K562 (cell line): ENCODE measurements at regions not wholly inside any gene's neighbourhood (a gene's known extent, or its start where the extent isn't known, plus 50 kb on each side); places are given as distances from the start of the nearest gene placed in this dataset.

Experiments
- ATAC-seq: fragments of 200-7000 bp; cut with Tn5 transposase; 3 replicates; pipeline ENCODE4 v1.9.1; 2020; ENCODE audit warnings: moderate library complexity
- BruUV-seq: library from RNA; stranded (reverse); fragments of 400-500 nt; replicated peaks from 2 replicates; lab custom pipeline; 2021; lab: Mats Ljungman, UMichigan
- CTCF ChIA-PET: fragments of 300-600 bp; formaldehyde crosslinking; extraction: SDS; loops from one replicate; lab custom pipeline; 2021; ENCODE audit warnings: low intra/inter-chr PET ratio; lab: Yijun Ruan, JAX
- POLR2A ChIA-PET: fragments of 300-600, 350-650 bp; sonication (Branson Sonifier 250); formaldehyde crosslinking; extraction: SDS; loops from one replicate; lab custom pipeline; 2021; ENCODE audit warnings: antibody characterized with exemption, inconsistent platforms; lab: Yijun Ruan, JAX
- DNase-seq, 4 experiments: peaks; one replicate each; pipeline versions ENCODE4 v3.0.0 to v3.0.0-alpha.2; 2011 to 2018; ENCODE audit warnings: low spot score in 3 of 4, mixed read lengths in 3 of 4; ENCODE audit errors: extremely low read depth in 1 of 4
- FAIRE-seq: peaks from 2 replicates; lab custom pipeline; 2011; peaks lifted over from hg19 to GRCh38; lab: Jason Lieb, UNC
- H2AFZ ChIP-seq: 2 replicates; pipeline ENCODE4 v1.6.0; 2011; ENCODE audit warnings: low read depth, low read length, control low read depth, inconsistent platforms
- H3K27ac ChIP-seq: fragments of 200-600 bp; 3 replicates; pipeline ENCODE4 v1.8.0; 2011; ENCODE audit warnings: low read depth, mild to moderate bottlenecking, control low read depth, inconsistent platforms, low read length, moderate library complexity, mixed read lengths; ENCODE audit errors: extremely low read depth
- H3K27me3 ChIP-seq, 2 experiments: fragments of 300-600 bp in 1 of 2; 2 replicates in 1 of 2; 3 replicates in 1 of 2; pipeline versions ENCODE4 v1.6.0 to v1.8.0; 2011; ENCODE audit warnings: inconsistent platforms in 2 of 2, low read length in 2 of 2, mild to moderate bottlenecking in 1 of 2, mixed read lengths in 1 of 2, moderate library complexity in 1 of 2; ENCODE audit not compliant: control insufficient read depth in 2 of 2, insufficient read depth in 2 of 2
- H3K36me3 ChIP-seq: fragments of 300-600 bp; 3 replicates; pipeline ENCODE4 v1.8.0; 2011; ENCODE audit warnings: mild to moderate bottlenecking, low read length, inconsistent platforms; ENCODE audit not compliant: control insufficient read depth, insufficient read depth
- H3K4me1 ChIP-seq, 2 experiments: fragments of 200-600 bp in 1 of 2; replicated peaks in 1 of 2; 2 replicates in 1 of 2; 3 replicates in 1 of 2; pipeline versions ENCODE4 v1.5.1 to v1.8.0; 2011; ENCODE audit warnings: inconsistent platforms in 2 of 2, low read length in 2 of 2, mild to moderate bottlenecking in 1 of 2, mixed read lengths in 1 of 2, moderate library complexity in 1 of 2; ENCODE audit not compliant: control insufficient read depth in 2 of 2, insufficient read depth in 2 of 2
- H3K4me2 ChIP-seq: 2 replicates; pipeline ENCODE4 v1.6.1; 2011; ENCODE audit warnings: low read length, control low read depth, inconsistent platforms, mixed read lengths; ENCODE audit not compliant: insufficient read depth
- H3K4me3 ChIP-seq: fragments of 200-600 bp; sonication (generic), shearing (Covaris generic); 2 replicates; pipeline ENCODE4 v1.5.1; 2016; ENCODE audit warnings: control low read depth, inconsistent platforms
- H3K79me2 ChIP-seq: fragments of 200-600 bp; 3 replicates; pipeline ENCODE4 v1.8.0; 2011; ENCODE audit warnings: low read length, inconsistent platforms; ENCODE audit not compliant: control insufficient read depth, insufficient read depth
- H3K9ac ChIP-seq, 2 experiments: 2 replicates each; pipeline versions ENCODE4 v1.6.0 to v1.6.1; 2011; ENCODE audit warnings: low read depth in 2 of 2, low read length in 2 of 2, control low read depth in 1 of 2, inconsistent platforms in 1 of 2, mild to moderate bottlenecking in 1 of 2, mixed read lengths in 1 of 2; ENCODE audit not compliant: insufficient read depth in 1 of 2
- H3K9me1 ChIP-seq: one replicate; pipeline ENCODE4 v1.6.0; 2011; ENCODE audit warnings: inconsistent platforms, mild to moderate bottlenecking, low read length, moderate library complexity; ENCODE audit not compliant: control insufficient read depth, insufficient read depth
- H3K9me3 ChIP-seq: replicated peaks from 2 replicates; pipeline ENCODE4 v1.5.1; 2011; ENCODE audit warnings: low read depth, low read length, inconsistent platforms; ENCODE audit not compliant: control insufficient read depth, insufficient read depth
- H4K20me1 ChIP-seq: replicated peaks from 2 replicates; pipeline ENCODE4 v1.6.1; 2011; ENCODE audit warnings: low read length, inconsistent platforms, mixed read lengths; ENCODE audit not compliant: control insufficient read depth, insufficient read depth
- ADNP ChIP-seq: fragments of 200-800 bp; sonication (Bioruptor generic); IDR thresholded peaks from 2 replicates; pipeline ENCODE4 v1.6.1; 2016; ENCODE audit warnings: missing genetic modification characterization, missing compliant biosample characterization
- BCOR ChIP-seq: fragments of 450-650 bp; IDR thresholded peaks from 2 replicates; pipeline ENCODE4 v1.6.1; 2016
- ERF ChIP-seq: fragments of 450-650 bp; formaldehyde crosslinking; IDR thresholded peaks from 2 replicates; pipeline ENCODE4 v1.4.0; 2020; ENCODE audit warnings: mild to moderate bottlenecking, mixed read lengths
- HBP1 ChIP-seq: fragments of 450-650 bp; formaldehyde crosslinking; IDR thresholded peaks from 2 replicates; pipeline ENCODE4 v1.4.0; 2022; ENCODE audit warnings: missing genetic modification characterization
- JUND ChIP-seq, 2 experiments: IDR thresholded peaks; 2 replicates in 1 of 2; 3 replicates in 1 of 2; pipeline ENCODE4 v1.6.1; 2011; ENCODE audit warnings: borderline replicate concordance in 2 of 2, low read depth in 2 of 2, low read length in 2 of 2, improper control_type of control experiment in 1 of 2, missing biosample characterization in 1 of 2, missing genetic modification characterization in 1 of 2, missing genetic modification reagents in 1 of 2
- KDM1A ChIP-seq, 2 experiments: fragments of 450-650 bp; IDR thresholded peaks; 2 replicates each; pipeline ENCODE4 v1.6.1; 2016; ENCODE audit warnings: mild to moderate bottlenecking in 2 of 2
- MIER1 ChIP-seq: fragments of 450-650 bp; IDR thresholded peaks from 2 replicates; pipeline ENCODE4 v1.6.1; 2016; ENCODE audit warnings: antibody characterized with exemption, mild to moderate bottlenecking, low read depth
- NBN ChIP-seq: fragments of 450-650 bp; IDR thresholded peaks from 2 replicates; pipeline ENCODE4 v1.6.1; 2016; ENCODE audit warnings: low read depth, mild to moderate bottlenecking
- PBX2 ChIP-seq, 2 experiments: IDR thresholded peaks in 1 of 2; conservative IDR thresholded peaks in 1 of 2; 2 replicates each; pipeline ENCODE4 v1.6.1; 2016; ENCODE audit warnings: low read depth in 2 of 2, mild to moderate bottlenecking in 1 of 2, missing compliant biosample characterization in 1 of 2, missing genetic modification characterization in 1 of 2, moderate library complexity in 1 of 2
- POLR3A ChIP-seq: IDR thresholded peaks from 2 replicates; pipeline ENCODE4 v1.6.1; 2011; ENCODE audit warnings: borderline replicate concordance, mild to moderate bottlenecking, moderate library complexity; ENCODE audit not compliant: insufficient read length, insufficient read depth; ENCODE audit errors: extremely low read depth
- RBM22 ChIP-seq: fragments of 200-400 bp; formaldehyde crosslinking; IDR thresholded peaks from 2 replicates; pipeline ENCODE4 v1.6.1; 2018; ENCODE audit warnings: low read length, low read depth; ENCODE audit not compliant: poor library complexity, severe bottlenecking
- RBM25 ChIP-seq: fragments of 200-400 bp; formaldehyde crosslinking; IDR thresholded peaks from 2 replicates; pipeline ENCODE4 v1.6.1; 2018; ENCODE audit warnings: low read length, low read depth, moderate library complexity; ENCODE audit not compliant: severe bottlenecking
- SLC30A9 ChIP-seq: fragments of 250-450 bp; sonication (Bioruptor Pico); IDR thresholded peaks from 2 replicates; pipeline ENCODE4 v1.8.0; 2022; ENCODE audit warnings: mild to moderate bottlenecking, moderate library complexity
- SMARCA5 ChIP-seq: fragments of 450-650 bp; IDR thresholded peaks from 2 replicates; pipeline ENCODE4 v1.6.1; 2016
- ZBTB33 ChIP-seq: sonication (generic); formaldehyde crosslinking; IDR thresholded peaks from 2 replicates; pipeline ENCODE4 v1.8.1; 2023; ENCODE audit warnings: mild to moderate bottlenecking, missing genetic modification reagents
- ZNF121 ChIP-seq: sonication (generic); formaldehyde crosslinking; conservative IDR thresholded peaks from 2 replicates; pipeline ENCODE4 v1.8.0; 2022; ENCODE audit warnings: missing genetic modification reagents
- ZNF24 ChIP-seq: fragments of 450-650 bp; IDR thresholded peaks from 2 replicates; pipeline ENCODE4 v1.6.1; 2016
- ZNF316 ChIP-seq: fragments of 450-650 bp; IDR thresholded peaks from 2 replicates; pipeline ENCODE4 v1.6.1; 2016
- WGBS: fragments of 100-300 bp; shearing (Covaris generic); methylation state at CpG from one replicate; pipeline ENCODE4 v1.1.6; 2016; ENCODE audit warnings: low coverage, mixed read lengths; ENCODE audit not compliant: insufficient coverage; ENCODE audit errors: missing lambda C conversion rate; 5-methylcytosine and 5-hydroxymethylcytosine counted together
- in situ Hi-C: fragments of 300-500 bp; cut with MboI; formaldehyde crosslinking; loops from 4 replicates; pipeline ENCODE4 v1.15.0; 2018; ENCODE audit warnings: inconsistent platforms, mixed read lengths
- intact Hi-C: fragments of 100-400 bp; cut with micrococcal nuclease; formaldehyde crosslinking; loops from 2 replicates; pipeline ENCODE4 v1.14.2; 2022

- Histone ChIP-seq H2AFZ (peak overlapping the region; percentile 36; the same call in 1 of the 2 replicates), H3K36me3 (no peaks in the 10 kb centered on the region), H3K9ac (no peak overlapping the region; a peak in 1 of 4 replicates), H4K20me1 (no peaks in the 10 kb centered on the region), H3K4me1 (peaks cover 38 to 70% of the 10 kb centered on the region in 2 experiments), H3K4me2 (no peak overlapping the region; the same call in 1 of the 2 replicates), H3K79me2 (no peaks in the 10 kb centered on the region), H3K9me3 (peaks cover 2% of the 10 kb centered on the region; the same call in 1 of the 2 replicates), H3K9me1 (no peaks in the 10 kb centered on the region), H3K27me3 (no peaks in the 10 kb centered on the region), H3K4me3 (no peak overlapping the region), H3K27ac (no peak overlapping the region)
- BruUV-seq = no TSS peak
- in situ Hi-C loops (no loop called here), intact Hi-C loops (loop anchor here (10.0 kb wide), 1 partner anchor 111 kb away; the partner anchor contains the start of gene MYEOV)
- no peak for DNase-seq
- WGBS = 70% methylated on average over 3 of the region's 3 CpGs
- ChIA-PET POLR2A (no interaction called here), CTCF (no interaction called here)
- no peak for ATAC-seq
- no peak for FAIRE-seq
- TF ChIP-seq MIER1 (no peak), RBM22 (no peak), ZBTB33 (CRISPR knock-in tag) (no peak), ZNF121 (CRISPR knock-in tag) (peak; percentile 84), ZNF24 (0 out of 2 replicates have a peak, but pooled peaks have one; percentile 13), ERF (no peak), KDM1A (IDR thresholded peaks at IDR 0.05) (no peak), ZNF316 (no peak), ADNP (no peak), JUND (IDR thresholded peaks at IDR 0.05; ENCODE audit: borderline replicate concordance, low read depth, low read length) (no peak), JUND (tag; IDR thresholded peaks at IDR 0.05; ENCODE audit: borderline replicate concordance, low read depth, low read length) (no peak), PBX2 (CRISPR knock-in tag; IDR thresholded peaks at IDR 0.05; ENCODE audit: low read depth) (no peak), PBX2 (tag; conservative IDR thresholded peaks at IDR 0.05; ENCODE audit: low read depth) (no peak), RBM25 (peak; percentile 60), HBP1 (CRISPR knock-in tag) (no peak), SLC30A9 (CRISPR knock-in tag) (no peak), NBN (no peak), SMARCA5 (0 out of 2 replicates have a peak, but pooled peaks have one; percentile 26), POLR3A (no peak), BCOR (peak; percentile 71; the same call in 1 of the 2 replicates)
These were observed 75.4 kb upstream of the LINC01488 start for GRCh38 chr11:69406060-69406459.
